Right lobe of liver (tissue), 4 donors: ENCODE measurements at regions not wholly inside any gene's neighbourhood (a gene's known extent, or its start where the extent isn't known, plus 50 kb on each side); places are given as distances from the start of the nearest gene placed in this dataset.

ENCODE experiments used
- CTCF ChIP-seq, 4 donors: fragments of 200-600 bp in 3 of 4; fragments of 450-650 bp in 1 of 4; IDR thresholded peaks; one replicate each; pipeline versions ENCODE4 v1.5.1 to v1.8.0; 2016 to 2022; ENCODE audit warnings: antibody characterized with exemption in 4 of 4, mild to moderate bottlenecking in 2 of 4
- POLR2A ChIP-seq: fragments of 450-650 bp; IDR thresholded peaks from one replicate; pipeline ENCODE4 v1.6.1; 2017; ENCODE audit warnings: antibody characterized with exemption, mild to moderate bottlenecking
- donor health status: DM: no; HTN: no; CAD: no.
- donor health status: DM: no; HTN: no; CAD: no.
- donor health status: DM: no; HTN: yes; CAD: no.

- TF ChIP-seq CTCF (IDR thresholded peaks at IDR 0.05) (no peak), POLR2A (no peak)
Measured at GRCh38 chr4:165631912-165632311, 241.1 kb upstream of the TLL1 start.
